ENCODE measurements at regions not wholly inside any gene's neighbourhood (a gene's known extent, or its start where the extent isn't known, plus 50 kb on each side); places are given as distances from the start of the nearest gene placed in this dataset.

- no peaks in the 10 kb centered on the region for H3K4me1 ChIP-seq (ENCODE audit: control insufficient read depth in 2 of 2, insufficient read depth in 2 of 2, low read length in 2 of 2)
- no peak overlapping the region for H2AFZ ChIP-seq (ENCODE audit: insufficient read depth, low read depth, low read length, poor library complexity, severe bottlenecking)
- H3K9ac ChIP-seq (ENCODE audit: low read length) = no peak overlapping the region
- no peak for ATAC-seq (ENCODE audit: low read depth)
- Mint-ChIP-seq H3K4me3 (no peak overlapping the region), H3K9me3 (ENCODE audit: insufficient read depth) (no peaks in the 10 kb centered on the region), H3K27me3 (peaks cover 3% of the 10 kb centered on the region), H3K27ac (no peak overlapping the region), H3K4me1 (no peaks in the 10 kb centered on the region)
- CTCF ChIA-PET = no interaction called here
- intact Hi-C loops (cut with micrococcal nuclease) = no loop called here
- no peaks in the 10 kb centered on the region for H3K27me3 ChIP-seq (replicated peaks in 1 of 4; ENCODE audit: control extremely low read depth in 1 of 4, control insufficient read depth in 3 of 4, insufficient read depth in 4 of 4, low read length in 3 of 4)
- H4K20me1 ChIP-seq (ENCODE audit: control insufficient read depth, insufficient read depth, low read length, poor library complexity, severe bottlenecking) = no peaks in the 10 kb centered on the region
- no peaks in the 10 kb centered on the region for H3K79me2 ChIP-seq (ENCODE audit: control insufficient read depth, insufficient read depth, low read length)
- no peaks in the 10 kb centered on the region for H3K9me3 ChIP-seq (ENCODE audit: control extremely low read depth in 1 of 3, control insufficient read depth in 2 of 3, insufficient read depth in 1 of 3, low read length in 2 of 3)
- no peak overlapping the region for H3K4me2 ChIP-seq (replicated peaks; ENCODE audit: low read depth, low read length, poor library complexity, severe bottlenecking)
- no peak overlapping the region for H3K4me3 ChIP-seq (ENCODE audit: control extremely low read depth in 1 of 5, extremely low read depth in 1 of 5, insufficient read depth in 1 of 5, low read depth in 2 of 5, low read length in 4 of 5)
- POLR2A ChIA-PET = no interaction called here
- no peak for DNase-seq
- no peak overlapping the region for H3K27ac ChIP-seq (ENCODE audit: low read length in 2 of 2)
- TF ChIP-seq CTCF (IDR thresholded peaks at IDR 0.05) = no peak
- no peak for TF ChIP-seq EZH2 (IDR thresholded peaks at IDR 0.05; ENCODE audit: borderline replicate concordance, insufficient read depth, low read depth, low read length, poor library complexity, severe bottlenecking)
- no peaks in the 10 kb centered on the region for H3K36me3 ChIP-seq (replicated peaks in 1 of 2; ENCODE audit: control extremely low read depth in 1 of 2, control insufficient read depth in 1 of 2, extremely low read depth in 1 of 2, insufficient read depth in 2 of 2, low read length in 1 of 2)
- no CpG with 5 or more reads among the region's 2 CpGs for WGBS (ENCODE audit: insufficient coverage)
Observed at GRCh38 chr2:204492417-204492816, 52.9 kb upstream of the PARD3B start.

- Histone ChIP-seq H3K36me3 (replicated peaks in 1 of 2; ENCODE audit: control extremely low read depth in 1 of 2, control insufficient read depth in 1 of 2, extremely low read depth in 1 of 2, insufficient read depth in 2 of 2, low read length in 1 of 2) (no peaks in the 10 kb centered on the region), H3K27ac (ENCODE audit: low read length in 2 of 2) (no peak overlapping the region), H3K27me3 (replicated peaks in 1 of 4; ENCODE audit: control extremely low read depth in 1 of 4, control insufficient read depth in 3 of 4, insufficient read depth in 4 of 4, low read length in 3 of 4) (no peaks in the 10 kb centered on the region), H4K20me1 (ENCODE audit: control insufficient read depth, insufficient read depth, low read length, poor library complexity, severe bottlenecking) (no peaks in the 10 kb centered on the region), H3K4me2 (replicated peaks; ENCODE audit: low read depth, low read length, poor library complexity, severe bottlenecking) (no peak overlapping the region), H3K4me3 (ENCODE audit: control extremely low read depth in 1 of 5, extremely low read depth in 1 of 5, insufficient read depth in 1 of 5, low read depth in 2 of 5, low read length in 4 of 5) (no peak overlapping the region), H2AFZ (ENCODE audit: insufficient read depth, low read depth, low read length, poor library complexity, severe bottlenecking) (no peak overlapping the region), H3K79me2 (ENCODE audit: control insufficient read depth, insufficient read depth, low read length) (no peaks in the 10 kb centered on the region), H3K9me3 (ENCODE audit: control extremely low read depth in 1 of 3, control insufficient read depth in 2 of 3, insufficient read depth in 1 of 3, low read length in 2 of 3) (no peaks in the 10 kb centered on the region), H3K9ac (ENCODE audit: low read length) (no peak overlapping the region), H3K4me1 (ENCODE audit: control insufficient read depth in 2 of 2, insufficient read depth in 2 of 2, low read length in 2 of 2) (no peaks in the 10 kb centered on the region)
- CTCF ChIA-PET = no interaction called here
- no peak for TF ChIP-seq CTCF (IDR thresholded peaks at IDR 0.05)
- TF ChIP-seq EZH2 (IDR thresholded peaks at IDR 0.05; ENCODE audit: borderline replicate concordance, insufficient read depth, low read depth, low read length, poor library complexity, severe bottlenecking) = no peak
- Mint-ChIP-seq H3K4me3 (no peak overlapping the region), H3K9me3 (ENCODE audit: insufficient read depth) (no peaks in the 10 kb centered on the region), H3K27ac (no peak overlapping the region), H3K27me3 (no peaks in the 10 kb centered on the region), H3K4me1 (no peaks in the 10 kb centered on the region)
- POLR2A ChIA-PET = no interaction called here
- no peak for ATAC-seq (ENCODE audit: low read depth)
- no peak for DNase-seq
- 92% methylated on average over 2 of the region's 3 CpGs for WGBS (ENCODE audit: insufficient coverage)
- intact Hi-C loops (cut with micrococcal nuclease) = no loop called here
Observed at GRCh38 chr2:204494681-204495080, 50.6 kb upstream of the PARD3B start.
